HEK293 (cell line): ENCODE measurements at regions not wholly inside any gene's neighbourhood (a gene's known extent, or its start where the extent isn't known, plus 50 kb on each side); places are given as distances from the start of the nearest gene placed in this dataset.

Experiments used
- CTCF ChIA-PET: fragments of 350-600 bp; formaldehyde crosslinking; extraction: SDS; loops from one replicate; lab custom pipeline; 2021; ENCODE audit warnings: antibody characterized with exemption; lab: Yijun Ruan, JAX
- POLR2A ChIA-PET: fragments of 300-600 bp; formaldehyde crosslinking; extraction: SDS; loops from one replicate; lab custom pipeline; 2020; ENCODE audit warnings: antibody characterized with exemption, inconsistent platforms; lab: Yijun Ruan, JAX
- H3K27ac ChIP-seq: fragments of 200-500 bp; sonication (Bioruptor generic); 2 replicates; pipeline ENCODE4 v1.5.1; 2014; ENCODE audit warnings: low read depth, low read length, control low read depth, inconsistent platforms; ENCODE audit errors: extremely low read depth
- H3K36me3 ChIP-seq, 2 experiments: fragments of 200-500 bp in 1 of 2; sonication (Bioruptor generic) in 1 of 2; 1 replicate in 1 of 2; 2 replicates in 1 of 2; pipeline ENCODE4 v1.5.1; 2014 to 2017; ENCODE audit warnings: inconsistent platforms in 2 of 2, low read length in 2 of 2; ENCODE audit not compliant: control insufficient read depth in 2 of 2, insufficient read depth in 1 of 2
- H3K4me1 ChIP-seq: fragments of 200-500 bp; sonication (Bioruptor generic); 2 replicates; pipeline ENCODE4 v1.5.1; 2014; ENCODE audit warnings: mild to moderate bottlenecking, low read length, inconsistent platforms; ENCODE audit not compliant: control insufficient read depth, insufficient read depth
- H3K4me3 ChIP-seq: 2 replicates; pipeline ENCODE4 v1.5.1; 2011; ENCODE audit warnings: low read depth, mild to moderate bottlenecking, control low read depth, low read length, moderate library complexity
- H3K9me3 ChIP-seq: fragments of 200-500 bp; sonication (Bioruptor generic); 2 replicates; pipeline ENCODE4 v1.5.1; 2014; ENCODE audit warnings: low read depth, low read length, inconsistent platforms; ENCODE audit not compliant: control insufficient read depth, insufficient read depth
- BCL11B ChIP-seq: fragments of 450-650 bp; formaldehyde crosslinking; IDR thresholded peaks from 2 replicates; pipeline ENCODE4 v1.5.1; 2016; ENCODE audit warnings: low read depth, missing biosample characterization, missing genetic modification characterization
- MYNN ChIP-seq: fragments of 450-650 bp; formaldehyde crosslinking; IDR thresholded peaks from 2 replicates; pipeline ENCODE4 v1.5.1; 2016; ENCODE audit warnings: missing biosample characterization, missing genetic modification characterization, borderline replicate concordance
- OVOL3 ChIP-seq: fragments of 450-650 bp; formaldehyde crosslinking; IDR thresholded peaks from 2 replicates; pipeline ENCODE4 v1.5.1; 2016; ENCODE audit warnings: missing biosample characterization, missing genetic modification characterization
- REPIN1 ChIP-seq: fragments of 450-650 bp; formaldehyde crosslinking; IDR thresholded peaks from 2 replicates; pipeline ENCODE4 v1.5.1; 2017; ENCODE audit warnings: missing biosample characterization, missing genetic modification characterization, low read depth
- SCRT1 ChIP-seq: fragments of 450-650 bp; formaldehyde crosslinking; IDR thresholded peaks from 2 replicates; pipeline ENCODE4 v1.5.1; 2016; ENCODE audit warnings: missing biosample characterization, missing genetic modification characterization, borderline replicate concordance
- YY1 ChIP-seq: fragments of 450-650 bp; formaldehyde crosslinking; IDR thresholded peaks from 2 replicates; pipeline ENCODE4 v1.5.1; 2018; ENCODE audit warnings: missing biosample characterization, missing genetic modification characterization
- YY2 ChIP-seq: fragments of 450-650 bp; formaldehyde crosslinking; IDR thresholded peaks from 2 replicates; pipeline ENCODE4 v1.5.1; 2016; ENCODE audit warnings: missing biosample characterization, missing genetic modification characterization
- ZBTB26 ChIP-seq: fragments of 450-650 bp; formaldehyde crosslinking; optimal IDR thresholded peaks from 2 replicates; pipeline ENCODE3; 2016; ENCODE audit warnings: missing biosample characterization, mild to moderate bottlenecking, missing genetic modification characterization
- ZBTB48 ChIP-seq: fragments of 450-650 bp; formaldehyde crosslinking; IDR thresholded peaks from 2 replicates; pipeline ENCODE4 v1.5.1; 2016; ENCODE audit warnings: missing biosample characterization, missing genetic modification characterization
- ZEB2 ChIP-seq: fragments of 450-650 bp; formaldehyde crosslinking; IDR thresholded peaks from 2 replicates; pipeline ENCODE4 v1.5.1; 2016; ENCODE audit warnings: missing biosample characterization, missing genetic modification characterization
- ZFP41 ChIP-seq: fragments of 450-650 bp; formaldehyde crosslinking; IDR thresholded peaks from 2 replicates; pipeline ENCODE4 v1.5.1; 2016; ENCODE audit warnings: missing biosample characterization, missing genetic modification characterization, borderline replicate concordance
- ZNF138 ChIP-seq: fragments of 450-650 bp; formaldehyde crosslinking; IDR thresholded peaks from 2 replicates; pipeline ENCODE4 v1.5.1; 2016; ENCODE audit warnings: missing biosample characterization, missing genetic modification characterization, borderline replicate concordance
- ZNF146 ChIP-seq: fragments of 450-650 bp; formaldehyde crosslinking; IDR thresholded peaks from 2 replicates; pipeline ENCODE4 v1.5.1; 2016; ENCODE audit warnings: missing biosample characterization, missing genetic modification characterization
- ZNF184 ChIP-seq: fragments of 450-650 bp; IDR thresholded peaks from 2 replicates; pipeline ENCODE4 v1.5.1; 2018; ENCODE audit warnings: missing biosample characterization, mild to moderate bottlenecking, missing genetic modification characterization
- ZNF2 ChIP-seq: fragments of 450-650 bp; formaldehyde crosslinking; IDR thresholded peaks from 2 replicates; pipeline ENCODE4 v1.5.1; 2016; ENCODE audit warnings: missing biosample characterization, missing genetic modification characterization
- ZNF202 ChIP-seq: fragments of 450-650 bp; formaldehyde crosslinking; IDR thresholded peaks from 2 replicates; pipeline ENCODE4 v1.5.1; 2016; ENCODE audit warnings: missing biosample characterization, missing genetic modification characterization, borderline replicate concordance
- ZNF24 ChIP-seq: fragments of 450-650 bp; formaldehyde crosslinking; IDR thresholded peaks from 2 replicates; pipeline ENCODE4 v1.5.1; 2016; ENCODE audit warnings: missing biosample characterization, missing genetic modification characterization
- ZNF266 ChIP-seq: fragments of 450-650 bp; formaldehyde crosslinking; IDR thresholded peaks from 2 replicates; pipeline ENCODE4 v1.5.1; 2016; ENCODE audit warnings: missing biosample characterization, missing genetic modification characterization, low read depth
- ZNF391 ChIP-seq: fragments of 450-650 bp; formaldehyde crosslinking; IDR thresholded peaks from 2 replicates; pipeline ENCODE4 v1.5.1; 2016; ENCODE audit warnings: low read depth, missing biosample characterization, missing genetic modification characterization, borderline replicate concordance
- ZNF426 ChIP-seq: fragments of 450-650 bp; formaldehyde crosslinking; IDR thresholded peaks from 2 replicates; pipeline ENCODE4 v1.5.1; 2017; ENCODE audit warnings: missing biosample characterization, missing genetic modification characterization, mild to moderate bottlenecking, inconsistent platforms, moderate library complexity
- ZNF558 ChIP-seq: fragments of 450-650 bp; formaldehyde crosslinking; IDR thresholded peaks from 2 replicates; pipeline ENCODE4 v1.5.1; 2016; ENCODE audit warnings: missing biosample characterization, missing genetic modification characterization
- ZNF561 ChIP-seq: fragments of 450-650 bp; IDR thresholded peaks from 2 replicates; pipeline ENCODE4 v1.5.1; 2018; ENCODE audit warnings: missing biosample characterization, missing genetic modification characterization, borderline replicate concordance
- ZNF596 ChIP-seq: fragments of 450-650 bp; IDR thresholded peaks from 2 replicates; pipeline ENCODE4 v1.5.0; 2018; ENCODE audit warnings: missing biosample characterization, mild to moderate bottlenecking, missing genetic modification characterization, moderate library complexity
- ZNF621 ChIP-seq: fragments of 450-650 bp; formaldehyde crosslinking; IDR thresholded peaks from 2 replicates; pipeline ENCODE4 v1.5.1; 2017; ENCODE audit warnings: missing biosample characterization, missing genetic modification characterization
- ZNF624 ChIP-seq: fragments of 450-650 bp; formaldehyde crosslinking; IDR thresholded peaks from 2 replicates; pipeline ENCODE4 v1.5.1; 2017; ENCODE audit warnings: missing biosample characterization, missing genetic modification characterization
- ZNF654 ChIP-seq: fragments of 450-650 bp; formaldehyde crosslinking; IDR thresholded peaks from 2 replicates; pipeline ENCODE4 v1.5.1; 2016; ENCODE audit warnings: low read depth, missing biosample characterization, missing genetic modification characterization
- ZNF670 ChIP-seq: fragments of 450-650 bp; formaldehyde crosslinking; IDR thresholded peaks from 2 replicates; pipeline ENCODE4 v1.5.1; 2016; ENCODE audit warnings: missing biosample characterization, missing genetic modification characterization, low read depth
- ZNF704 ChIP-seq: fragments of 450-650 bp; formaldehyde crosslinking; IDR thresholded peaks from 2 replicates; pipeline ENCODE4 v1.5.1; 2016; ENCODE audit warnings: missing biosample characterization, missing genetic modification characterization
- ZNF768 ChIP-seq: fragments of 450-650 bp; formaldehyde crosslinking; IDR thresholded peaks from 2 replicates; pipeline ENCODE4 v1.5.1; 2018; ENCODE audit warnings: missing biosample characterization, mild to moderate bottlenecking, missing genetic modification characterization
- ZXDB ChIP-seq: fragments of 450-650 bp; formaldehyde crosslinking; IDR thresholded peaks from 2 replicates; pipeline ENCODE4 v1.5.1; 2016; ENCODE audit warnings: missing biosample characterization, missing genetic modification characterization

- TF ChIP-seq ZXDB (tag by site-specific recombination) (no peak), YY1 (tag by site-specific recombination) (no peak), YY2 (tag by site-specific recombination) (no peak), ZNF768 (no peak), ZEB2 (tag by site-specific recombination) (no peak), ZBTB26 (tag by site-specific recombination) (no peak), ZNF266 (tag by site-specific recombination) (no peak), ZNF624 (tag by site-specific recombination) (no peak), ZNF670 (tag by site-specific recombination) (no peak), ZNF24 (no peak), MYNN (tag by site-specific recombination) (no peak), ZNF558 (tag by site-specific recombination) (no peak), ZBTB48 (tag by site-specific recombination) (no peak), ZFP41 (tag by site-specific recombination) (no peak), ZNF146 (tag by site-specific recombination) (no peak)
Measured at GRCh38 chr9:107144475-107144874, 138.6 kb upstream of the RAD23B start.

GRCh38 chr9:107147134-107147533, 135.9 kb upstream of the RAD23B start:
- Histone ChIP-seq H3K9me3 (no peaks in the 10 kb centered on the region), H3K4me1 (no peaks in the 10 kb centered on the region), H3K27ac (no peak overlapping the region), H3K36me3 (no peaks in the 10 kb centered on the region), H3K4me3 (no peak overlapping the region)
- TF ChIP-seq ZNF624 (tag by site-specific recombination) (no peak), ZNF184 (no peak), ZNF561 (tag by site-specific recombination) (no peak), ZNF621 (tag by site-specific recombination) (no peak), ZBTB26 (tag by site-specific recombination) (no peak), ZNF202 (no peak), SCRT1 (tag by site-specific recombination) (no peak), ZNF654 (tag by site-specific recombination) (no peak), ZNF704 (tag by site-specific recombination) (no peak), ZNF138 (no peak), ZNF391 (tag by site-specific recombination) (no peak), BCL11B (tag by site-specific recombination) (no peak), ZNF2 (tag by site-specific recombination) (no peak), OVOL3 (tag by site-specific recombination) (no peak), REPIN1 (tag by site-specific recombination) (no peak), ZNF768 (no peak), ZNF596 (tag by site-specific recombination) (no peak), ZNF426 (no peak)
- ChIA-PET CTCF (interaction anchor here (3.5 kb wide), 1 partner anchor 10 kb away, joined by 19 read pairs; no protein-coding TSS in a partner anchor), POLR2A (no interaction called here)

More at GRCh38 chr9:107144475-107144874, 138.6 kb upstream of the RAD23B start:
- Histone ChIP-seq H3K36me3 (no peaks in the 10 kb centered on the region), H3K9me3 (no peaks in the 10 kb centered on the region), H3K4me1 (no peaks in the 10 kb centered on the region), H3K4me3 (no peak overlapping the region), H3K27ac (no peak overlapping the region)
- ChIA-PET CTCF (interaction anchor here (0.7 to 1.5 kb wide), 3 partner anchors 12 to 173 kb away, joined by 3 to 4 read pairs (median 3); no protein-coding TSS in a partner anchor), POLR2A (no interaction called here)
